ENCODE measurements at regions not wholly inside any gene's neighbourhood (a gene's known extent, or its start where the extent isn't known, plus 50 kb on each side); places are given as distances from the start of the nearest gene placed in this dataset.

- no peak for DNase-seq
These were observed 349.7 kb upstream of the ST6GAL2 start for GRCh38 chr2:107235491-107236254.

DNA sequence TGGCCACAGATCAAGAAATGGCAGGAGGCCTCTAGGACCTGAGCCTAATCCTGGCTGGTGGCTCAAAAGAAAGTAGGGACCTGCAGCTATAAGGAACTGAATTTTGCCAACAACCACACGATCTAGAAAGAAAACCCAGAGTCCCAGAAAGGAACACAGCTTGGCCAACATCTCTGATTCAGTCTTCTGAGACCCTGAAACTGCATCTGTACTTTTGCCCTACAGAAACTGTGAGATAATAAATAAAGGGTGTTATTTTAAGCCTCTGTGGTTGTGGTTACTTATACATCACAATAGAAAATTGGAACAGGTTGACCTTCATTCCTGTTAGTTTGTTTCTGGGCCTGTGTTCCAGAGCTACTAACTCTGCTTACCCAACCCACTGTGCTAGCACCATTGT, 356.8 kb upstream of the ST6GAL2 start:
- no peak for DNase-seq

DNA sequence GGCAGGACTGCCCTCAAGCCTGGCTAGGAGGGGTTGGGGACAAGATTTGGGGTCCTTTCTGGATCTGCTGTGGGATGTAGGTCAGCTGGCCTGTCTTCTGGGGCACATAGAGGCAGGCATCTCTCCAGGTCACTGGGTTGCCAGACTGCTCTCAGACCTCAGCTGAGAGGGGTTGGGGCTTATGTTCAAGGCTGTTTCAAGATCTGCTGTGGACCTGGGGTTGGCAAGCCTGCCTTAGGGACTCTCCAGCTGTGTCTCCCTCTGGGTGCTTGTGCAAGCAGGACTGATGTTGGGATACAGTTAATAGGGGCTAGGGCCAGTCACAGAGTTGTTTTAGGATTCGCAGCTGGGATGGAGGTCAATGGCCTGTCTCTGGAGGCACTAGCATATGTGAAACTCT, 363.0 kb upstream of the ST6GAL2 start:
- no peak for DNase-seq

- DNase-seq = no peak
These were observed 369.8 kb upstream of the ST6GAL2 start for GRCh38 chr2:107255744-107256143.

DNA sequence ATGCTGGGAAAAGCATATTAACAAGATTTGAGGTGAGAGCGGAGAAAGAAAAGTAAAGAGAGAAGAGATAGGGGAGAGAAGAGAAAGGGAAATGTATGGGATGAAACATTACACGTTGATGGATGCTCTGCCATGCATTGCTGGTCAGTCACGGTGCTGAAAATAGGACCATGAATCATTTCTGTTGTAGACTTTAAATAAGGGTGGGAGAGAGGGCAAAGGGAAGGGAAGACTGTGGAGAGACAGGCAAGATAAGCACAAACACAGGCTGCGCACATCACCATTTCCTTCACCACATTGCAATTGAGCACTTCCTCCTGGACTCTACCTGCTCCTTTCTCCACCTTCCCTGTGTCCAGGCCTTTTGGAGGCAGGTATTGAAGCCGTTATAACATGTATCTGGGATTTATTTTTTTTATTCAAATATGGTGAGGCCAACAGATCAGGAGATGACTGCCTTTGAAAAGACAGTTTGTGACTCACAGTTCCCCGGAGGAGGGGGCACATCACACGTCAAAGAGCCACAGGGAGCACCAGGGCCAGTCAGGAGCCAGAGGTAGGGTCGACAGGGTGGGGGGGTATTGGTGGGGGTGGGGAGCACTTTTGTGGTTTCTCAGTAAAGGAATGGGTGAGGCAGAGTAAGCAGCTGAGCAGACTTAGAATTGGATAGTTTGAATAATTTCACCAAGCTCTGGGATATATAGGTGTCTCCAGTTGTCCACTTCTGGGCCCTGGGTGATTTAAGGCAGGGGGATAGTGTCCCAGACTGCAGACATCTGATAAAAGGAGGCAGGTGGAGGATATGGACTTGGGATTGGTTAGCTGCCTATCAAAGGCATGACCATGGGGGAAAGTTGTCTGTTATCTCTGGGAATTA, 372.8 kb upstream of the ST6GAL2 start:
- no peak for DNase-seq

DNA sequence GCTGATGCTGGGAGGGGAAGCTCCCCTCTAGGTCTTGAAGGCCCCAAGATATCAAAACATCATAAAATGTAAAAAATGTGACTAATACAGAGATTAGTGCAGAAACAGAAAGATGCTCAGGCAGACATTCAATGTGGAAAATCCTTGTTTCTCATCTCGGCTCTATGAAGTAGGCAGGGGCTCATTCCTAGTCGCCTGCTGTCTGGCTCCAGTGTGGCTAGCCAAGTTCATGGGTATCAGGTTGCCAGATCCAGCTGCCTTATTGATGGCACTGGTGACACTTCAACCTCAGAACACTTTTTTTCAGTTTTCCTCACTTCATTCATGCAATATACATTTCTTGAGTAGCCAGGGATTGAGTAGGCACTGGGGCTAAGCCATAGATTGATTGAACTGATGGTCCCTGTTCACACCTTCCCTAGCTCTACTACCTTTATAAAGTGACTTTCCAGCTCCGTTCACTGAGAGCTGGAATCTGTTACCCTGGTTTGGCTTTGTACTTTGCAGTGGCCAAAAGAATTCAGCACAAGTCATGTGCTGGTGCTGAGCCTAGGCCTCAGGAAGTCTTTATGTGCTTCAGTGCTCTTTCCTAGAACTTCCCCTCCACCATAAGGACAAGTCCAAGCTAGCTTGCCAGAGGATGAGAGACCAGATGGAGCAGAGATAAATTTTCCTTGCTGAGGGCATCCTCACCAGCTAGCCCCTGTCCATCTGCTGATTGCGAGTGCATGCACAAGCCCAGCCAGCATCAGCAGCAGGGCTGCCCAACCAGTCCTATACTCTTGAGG, 373.6 kb upstream of the ST6GAL2 start:
- no peak for DNase-seq

- no peak for DNase-seq
These were observed 377.7 kb upstream of the ST6GAL2 start for GRCh38 chr2:107263628-107264027.

- DNase-seq = no peak
These were observed 378.2 kb upstream of the ST6GAL2 start for GRCh38 chr2:107264184-107264583.

DNA sequence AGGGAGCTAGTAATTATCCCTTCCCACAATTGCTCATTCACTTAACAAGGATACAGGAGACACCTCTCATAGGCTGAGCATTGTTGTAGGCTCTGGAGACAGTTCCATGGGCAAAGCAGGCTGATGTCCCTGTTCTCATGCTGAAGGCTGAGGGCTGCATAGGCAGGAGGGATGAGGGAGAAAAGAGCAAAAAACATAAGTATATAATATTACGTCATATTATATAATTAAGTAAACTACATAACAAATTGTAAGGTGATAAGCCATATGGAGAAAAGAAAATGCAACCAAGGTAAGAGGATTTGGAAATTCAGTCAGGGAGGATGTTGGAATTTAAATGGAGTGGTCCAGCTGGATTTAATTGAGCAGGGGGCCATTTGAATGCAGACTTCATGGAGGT, 380.6 kb upstream of the ST6GAL2 start:
- DNase-seq = no peak

- no peak for DNase-seq
These were observed 381.1 kb upstream of the ST6GAL2 start for GRCh38 chr2:107267086-107267485.

- DNase-seq = no peak
These were observed 390.1 kb upstream of the ST6GAL2 start for GRCh38 chr2:107276034-107276433.

DNA sequence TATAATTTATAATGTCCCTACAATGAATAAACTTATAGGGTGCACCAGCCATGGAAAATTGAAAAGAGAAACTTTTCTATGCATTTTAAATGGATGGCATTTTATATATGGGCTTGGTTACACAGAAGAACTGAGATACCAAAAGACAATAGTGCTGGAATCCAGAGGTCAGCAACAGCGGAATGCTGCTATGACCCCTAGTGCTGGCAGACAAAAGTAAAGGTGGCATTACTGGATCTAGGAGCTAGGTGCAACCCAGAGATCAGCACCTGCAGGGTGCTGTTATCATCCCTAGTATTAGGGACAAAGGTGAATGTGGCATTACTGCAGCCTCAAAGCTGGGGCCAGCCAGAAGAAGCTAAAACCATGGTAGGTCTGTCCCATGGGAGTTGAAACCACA, 392.7 kb upstream of the ST6GAL2 start:
- no peak for DNase-seq

- DNase-seq = no peak
These were observed 395.7 kb upstream of the ST6GAL2 start for GRCh38 chr2:107281637-107282036.

DNA sequence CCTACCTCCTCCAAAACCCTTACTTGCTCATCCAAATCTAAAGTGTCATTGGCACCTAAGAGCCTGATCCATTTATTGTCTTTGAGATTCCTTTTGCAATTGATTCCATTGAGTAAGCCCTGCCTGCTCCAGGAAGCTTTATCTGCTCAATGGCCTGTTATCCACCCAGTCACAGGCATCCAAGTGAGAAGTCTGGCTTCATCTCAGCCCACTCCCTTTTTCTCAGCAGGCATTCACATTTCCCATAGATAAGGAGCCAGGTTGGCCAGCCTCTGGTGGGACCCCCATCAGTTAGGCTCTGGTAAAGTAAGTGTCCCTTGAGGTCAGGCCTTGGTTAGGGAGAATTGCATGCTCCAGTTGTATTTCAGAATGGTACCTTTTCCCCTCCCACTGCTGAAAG, 396.2 kb upstream of the ST6GAL2 start:
- DNase-seq = no peak

- no peak for DNase-seq
These were observed 399.8 kb upstream of the ST6GAL2 start for GRCh38 chr2:107285621-107286299.

GRCh38 chr2:107290041-107290440, 404.1 kb upstream of the ST6GAL2 start:
- DNase-seq = no peak

DNA sequence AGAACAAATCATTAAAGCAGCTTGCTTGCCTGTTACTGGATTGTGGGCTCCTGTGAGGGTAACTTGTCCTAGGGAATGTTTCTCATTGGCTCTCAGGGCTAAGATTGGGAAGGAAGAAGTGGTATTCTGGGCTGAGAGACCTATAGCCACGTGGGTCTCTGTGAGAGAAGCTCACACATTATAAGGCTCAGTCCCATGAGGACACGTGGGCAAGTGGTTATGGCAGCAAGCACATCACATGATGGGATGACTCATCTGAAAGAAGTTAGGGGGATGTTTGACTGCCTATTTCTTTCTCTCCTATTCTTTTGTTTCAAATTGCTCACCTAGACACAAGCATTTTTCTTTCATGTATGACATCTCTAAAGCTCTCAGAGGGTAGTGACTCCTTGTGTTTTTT, 418.0 kb upstream of the ST6GAL2 start:
- DNase-seq = no peak

- no peak for DNase-seq
These were observed 420.0 kb upstream of the ST6GAL2 start for GRCh38 chr2:107305966-107306365.

- no peak for DNase-seq
These were observed 420.9 kb upstream of the ST6GAL2 start for GRCh38 chr2:107306881-107307280.

- DNase-seq = no peak
These were observed 422.9 kb upstream of the ST6GAL2 start for GRCh38 chr2:107308835-107309234.

GRCh38 chr2:107312240-107312639, 426.3 kb upstream of the ST6GAL2 start:
- no peak for DNase-seq

GRCh38 chr2:107313316-107313715, 427.3 kb upstream of the ST6GAL2 start:
- no peak for DNase-seq

DNA sequence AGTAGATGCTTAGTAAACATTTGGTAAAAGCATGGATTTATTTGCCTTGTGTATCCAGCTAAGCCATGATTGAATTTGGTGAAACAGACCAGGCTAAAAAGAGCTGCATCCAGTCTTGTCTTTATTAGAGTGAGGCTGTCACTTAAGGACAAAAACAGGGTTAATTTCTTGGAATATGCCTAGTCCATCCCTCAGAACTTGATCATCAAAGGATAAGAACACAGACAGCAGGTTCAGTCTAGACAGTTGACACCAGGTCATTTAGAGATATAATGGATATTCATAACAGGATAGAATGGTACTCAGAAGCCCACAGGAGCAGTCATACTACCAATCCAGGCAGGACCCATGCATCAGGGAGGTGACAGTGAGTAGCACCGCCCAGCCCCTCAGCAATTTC, 434.9 kb upstream of the ST6GAL2 start:
- no peak for DNase-seq
